Peyer's patch (tissue), 4 donors: ENCODE measurements at regions not wholly inside any gene's neighbourhood (a gene's known extent, or its start where the extent isn't known, plus 50 kb on each side); places are given as distances from the start of the nearest gene placed in this dataset.

ENCODE experiments used
- POLR2A ChIP-seq, 2 donors: fragments of 450-650 bp; IDR thresholded peaks; one replicate each; pipeline ENCODE4 v1.5.1; 2017; ENCODE audit warnings: antibody characterized with exemption in 2 of 2, mild to moderate bottlenecking in 2 of 2, moderate library complexity in 2 of 2
- TF ChIP-seq, protein P1 (sequence below), 6 experiments: fragments of 450-650 bp in 4 of 6; fragments of 200-600 bp in 2 of 6; sonication (generic) in 1 of 6; IDR thresholded peaks; one replicate each; pipeline ENCODE4 v1.5.1; 2017 to 2019; ENCODE audit warnings: antibody characterized with exemption in 6 of 6, mild to moderate bottlenecking in 3 of 6, moderate library complexity in 1 of 6

DNA sequence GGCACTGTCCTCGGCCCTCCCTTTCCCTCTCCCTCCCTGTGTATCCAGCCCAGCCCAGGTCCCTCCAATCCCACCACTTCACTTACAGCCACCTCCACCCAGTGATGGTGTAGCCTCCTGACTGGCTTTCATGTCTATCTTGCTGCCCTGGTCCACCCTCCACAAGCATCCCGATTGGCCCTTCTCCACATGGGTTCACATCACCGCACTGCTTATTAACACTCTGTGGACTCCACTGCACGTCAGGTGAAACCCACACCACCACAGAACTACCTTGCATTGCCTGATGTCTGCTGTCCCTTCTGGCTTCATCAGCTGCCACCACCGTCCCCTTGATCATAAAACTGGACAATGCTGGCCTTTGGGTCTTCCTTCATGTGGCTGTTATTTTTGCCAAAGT lies 220.4 kb upstream of the ARID1B start:
- TF ChIP-seq, protein P1, sequence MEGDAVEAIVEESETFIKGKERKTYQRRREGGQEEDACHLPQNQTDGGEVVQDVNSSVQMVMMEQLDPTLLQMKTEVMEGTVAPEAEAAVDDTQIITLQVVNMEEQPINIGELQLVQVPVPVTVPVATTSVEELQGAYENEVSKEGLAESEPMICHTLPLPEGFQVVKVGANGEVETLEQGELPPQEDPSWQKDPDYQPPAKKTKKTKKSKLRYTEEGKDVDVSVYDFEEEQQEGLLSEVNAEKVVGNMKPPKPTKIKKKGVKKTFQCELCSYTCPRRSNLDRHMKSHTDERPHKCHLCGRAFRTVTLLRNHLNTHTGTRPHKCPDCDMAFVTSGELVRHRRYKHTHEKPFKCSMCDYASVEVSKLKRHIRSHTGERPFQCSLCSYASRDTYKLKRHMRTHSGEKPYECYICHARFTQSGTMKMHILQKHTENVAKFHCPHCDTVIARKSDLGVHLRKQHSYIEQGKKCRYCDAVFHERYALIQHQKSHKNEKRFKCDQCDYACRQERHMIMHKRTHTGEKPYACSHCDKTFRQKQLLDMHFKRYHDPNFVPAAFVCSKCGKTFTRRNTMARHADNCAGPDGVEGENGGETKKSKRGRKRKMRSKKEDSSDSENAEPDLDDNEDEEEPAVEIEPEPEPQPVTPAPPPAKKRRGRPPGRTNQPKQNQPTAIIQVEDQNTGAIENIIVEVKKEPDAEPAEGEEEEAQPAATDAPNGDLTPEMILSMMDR (IDR thresholded peaks at IDR 0.05) = no peak
- TF ChIP-seq POLR2A (IDR thresholded peaks at IDR 0.05) = no peak
